GM21825 (cell line): ENCODE measurements at regions not wholly inside any gene's neighbourhood (a gene's known extent, or its start where the extent isn't known, plus 50 kb on each side); places are given as distances from the start of the nearest gene placed in this dataset.
"Not testable (repeated sequence)": the region's sequence is repeated elsewhere in the genome, so short reads cannot be mapped to it uniquely, and the experiment has no call there.

Experiments used
- ATAC-seq: cut with Tn5 transposase; IDR thresholded peaks from one replicate; pipeline ENCODE4 v1.9.1; 2021; ENCODE audit warnings: mild to moderate bottlenecking, moderate library complexity; ENCODE audit not compliant: unreplicated experiment

DNA sequence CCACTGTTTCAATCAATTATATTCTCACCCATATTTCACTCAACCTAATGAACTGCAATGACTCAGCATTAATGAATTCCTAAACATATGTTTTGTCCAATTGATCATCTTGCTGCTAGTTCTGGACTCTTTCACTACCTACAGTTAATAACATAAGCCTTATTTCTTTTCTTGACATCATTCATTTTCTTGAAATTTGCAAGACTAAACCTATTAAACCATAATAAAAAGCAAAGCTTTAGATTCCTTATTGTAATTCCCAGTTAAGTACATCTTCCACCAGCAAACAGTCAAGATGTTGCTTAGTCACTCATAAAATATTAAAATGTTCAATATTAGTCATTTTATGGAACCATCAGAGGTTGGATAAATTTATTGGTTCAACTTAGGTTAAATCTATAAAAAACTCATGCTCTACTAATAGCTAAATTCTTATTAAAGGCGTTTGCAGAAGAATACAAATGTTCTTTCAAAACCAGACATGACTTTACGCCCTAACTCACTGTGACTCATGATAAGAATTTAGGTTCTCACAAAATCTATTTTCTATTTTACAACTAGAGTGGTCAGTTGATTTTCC is 599.4 kb downstream of the RNF144A start:
- ATAC-seq: no peak

DNA sequence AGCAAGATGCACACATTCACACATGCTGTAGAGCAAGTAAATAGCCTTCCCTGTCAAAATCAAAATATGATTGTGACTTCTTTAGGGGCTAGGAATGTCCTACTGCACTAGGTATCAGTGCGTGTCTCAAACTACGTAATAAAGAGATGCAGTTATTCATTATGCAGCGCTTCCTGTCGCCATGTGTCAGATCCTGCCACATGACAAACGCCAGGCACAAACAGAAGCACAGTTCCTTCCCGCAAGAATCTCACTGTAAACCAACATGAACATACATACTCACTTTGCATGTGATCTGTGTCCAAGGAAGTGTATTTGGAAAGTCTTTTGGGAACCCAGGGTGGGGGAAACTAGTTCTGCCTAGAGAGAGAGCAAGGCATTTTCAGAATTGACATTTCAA is 599.9 kb downstream of the RNF144A start:
- no peak for ATAC-seq

DNA sequence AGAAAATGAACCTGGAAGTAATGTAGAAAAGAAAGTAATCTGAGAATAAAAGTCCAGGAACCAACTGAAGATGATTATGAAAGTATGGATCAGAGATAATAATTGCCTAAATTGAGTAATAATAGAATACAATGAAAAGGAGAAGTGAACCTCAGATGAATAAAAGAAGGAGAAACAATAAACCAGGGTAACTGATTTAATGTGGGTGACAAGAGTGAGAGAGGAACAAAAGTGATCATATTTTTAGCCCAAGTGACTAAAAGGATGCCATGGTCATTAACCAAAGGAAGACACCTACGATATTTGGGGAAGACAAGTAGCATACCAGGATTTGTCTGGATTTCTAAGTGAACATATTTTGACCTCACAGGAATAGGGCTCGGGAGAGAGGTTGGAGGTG is 600.6 kb downstream of the RNF144A start:
- ATAC-seq: no peak

DNA sequence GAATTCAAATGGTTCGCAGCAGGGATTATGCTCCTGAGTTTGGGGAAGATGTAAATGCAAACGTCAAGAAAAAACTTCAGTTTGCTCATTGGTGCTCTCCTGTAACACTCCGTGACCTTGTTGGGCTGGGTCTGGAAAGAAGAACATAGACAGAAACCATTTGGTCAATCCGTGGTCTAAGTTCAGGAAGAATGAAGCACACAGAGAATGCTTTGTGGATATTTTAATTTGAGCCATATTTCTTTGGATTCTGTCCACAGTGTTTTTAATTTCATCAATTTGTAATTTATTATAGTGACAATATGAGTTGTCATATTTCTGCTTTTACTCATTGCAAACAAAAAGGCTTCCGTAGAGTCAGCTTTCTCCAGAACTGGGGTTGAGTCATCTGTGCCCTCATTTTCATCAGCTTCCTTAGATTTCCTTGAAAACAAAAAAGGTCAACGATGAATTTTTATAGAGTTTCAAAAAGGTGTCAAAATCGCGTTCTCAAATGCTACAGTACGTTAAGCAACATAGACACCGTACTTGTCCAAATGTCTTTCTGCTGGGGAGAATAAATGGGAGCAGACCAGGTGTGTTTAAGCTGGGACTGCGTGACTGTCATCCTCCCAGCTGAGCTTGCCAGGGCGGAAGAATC is 606.4 kb downstream of the RNF144A start:
- ATAC-seq: no peak

DNA sequence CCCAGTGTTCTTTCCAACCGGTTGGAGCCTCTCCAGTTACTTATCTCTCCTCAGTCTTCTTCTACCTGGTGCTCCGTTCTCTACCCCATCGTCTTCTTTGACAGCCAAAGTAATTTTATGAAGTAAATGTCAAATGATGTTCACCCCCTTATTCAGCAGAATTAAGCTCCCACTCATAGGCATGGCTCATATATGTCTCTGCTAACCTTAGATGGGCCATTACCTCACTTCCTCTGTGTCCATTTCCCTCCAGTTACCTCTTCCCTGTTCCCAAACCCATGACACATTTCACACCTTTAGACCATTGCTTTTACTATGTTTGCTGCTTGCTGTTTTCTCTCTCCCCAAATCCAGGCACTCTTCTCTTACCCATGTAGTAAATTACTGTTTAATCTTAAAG is 607.0 kb downstream of the RNF144A start:
- no peak for ATAC-seq

DNA sequence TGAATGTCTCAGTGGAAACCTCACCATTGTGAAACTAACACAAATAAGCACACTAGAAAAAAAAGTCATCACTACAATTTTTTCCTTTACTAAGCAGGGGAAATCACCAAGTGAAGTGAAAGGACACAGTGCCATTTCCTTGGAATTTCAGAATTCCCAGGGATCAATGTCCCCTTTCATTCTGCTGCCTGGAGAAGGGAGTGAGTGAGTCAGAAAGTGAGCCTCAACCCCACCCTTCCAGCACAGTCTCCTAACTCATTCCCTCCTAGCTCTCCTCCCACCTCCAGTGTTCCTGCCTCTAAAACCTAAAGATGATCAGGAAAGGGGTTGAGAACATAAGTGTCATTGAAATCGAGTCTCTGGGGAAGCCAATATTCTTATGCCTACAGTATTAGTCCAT is 608.5 kb downstream of the RNF144A start:
- ATAC-seq: no peak

DNA sequence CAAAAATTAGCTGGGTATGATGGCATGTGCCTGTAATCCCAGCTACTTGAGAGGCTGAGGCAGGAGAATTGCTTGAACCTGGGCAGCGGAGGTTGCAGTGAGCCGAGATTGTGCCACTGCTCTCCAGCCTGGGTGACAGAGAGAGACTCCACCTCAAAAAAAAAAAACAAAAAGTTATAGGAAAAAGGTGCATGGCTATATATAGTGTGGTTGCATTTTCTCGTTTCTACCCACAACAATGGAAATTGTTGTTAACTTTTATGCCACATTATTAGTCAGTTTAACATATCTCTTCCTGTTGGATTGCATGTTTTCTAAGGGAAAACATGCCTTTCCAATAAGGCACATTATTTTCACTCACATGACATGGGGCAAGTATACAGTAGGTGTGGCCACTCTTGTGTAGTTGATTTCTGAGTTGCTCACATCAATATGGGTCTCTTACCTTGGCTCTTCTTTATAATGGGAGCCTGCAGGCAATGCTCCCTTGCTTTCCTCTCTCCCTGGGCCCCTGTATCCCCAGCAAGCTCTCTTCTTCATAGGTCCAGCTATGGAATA is 610.0 kb downstream of the RNF144A start:
- no peak for ATAC-seq

DNA sequence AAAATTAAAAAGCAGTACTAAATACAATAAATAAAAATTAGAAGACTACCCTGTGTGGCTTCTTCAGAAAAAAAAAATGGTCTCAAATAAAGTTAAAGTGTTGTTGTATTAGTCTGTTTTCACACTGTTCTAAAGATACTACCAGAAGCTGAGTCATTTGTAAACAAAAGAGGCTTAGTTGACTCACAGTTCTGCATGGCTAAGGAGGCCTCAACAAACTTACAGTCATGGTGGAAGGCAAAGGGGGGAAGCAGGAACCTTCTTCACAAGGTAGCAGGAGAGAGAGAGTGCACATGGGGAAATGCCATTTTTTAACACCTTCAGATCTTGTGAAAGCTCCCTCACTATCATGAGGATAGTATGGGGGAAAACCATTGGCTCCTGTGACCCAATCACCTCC is 612.8 kb downstream of the RNF144A start:
- ATAC-seq: no peak

DNA sequence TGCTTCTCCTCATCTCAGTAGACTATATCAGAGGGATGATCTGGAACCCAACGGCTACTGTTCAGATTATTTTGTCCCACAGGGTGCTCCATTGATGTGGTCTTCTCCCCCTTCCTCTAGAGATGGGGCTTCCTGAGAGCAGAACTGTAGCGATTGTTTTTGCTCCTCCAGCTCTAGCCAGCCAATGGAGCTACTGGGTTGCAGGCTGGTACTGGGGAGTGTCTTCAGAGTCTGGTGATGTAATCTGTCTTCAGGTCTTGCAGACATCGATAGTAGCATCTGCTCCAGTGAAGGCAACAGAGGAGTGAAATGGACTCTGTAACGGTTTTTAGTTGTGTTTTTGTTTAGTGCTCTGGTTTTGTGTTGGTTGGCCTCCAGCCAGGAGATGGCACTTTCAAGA is 621.9 kb downstream of the RNF144A start:
- ATAC-seq: no peak

DNA sequence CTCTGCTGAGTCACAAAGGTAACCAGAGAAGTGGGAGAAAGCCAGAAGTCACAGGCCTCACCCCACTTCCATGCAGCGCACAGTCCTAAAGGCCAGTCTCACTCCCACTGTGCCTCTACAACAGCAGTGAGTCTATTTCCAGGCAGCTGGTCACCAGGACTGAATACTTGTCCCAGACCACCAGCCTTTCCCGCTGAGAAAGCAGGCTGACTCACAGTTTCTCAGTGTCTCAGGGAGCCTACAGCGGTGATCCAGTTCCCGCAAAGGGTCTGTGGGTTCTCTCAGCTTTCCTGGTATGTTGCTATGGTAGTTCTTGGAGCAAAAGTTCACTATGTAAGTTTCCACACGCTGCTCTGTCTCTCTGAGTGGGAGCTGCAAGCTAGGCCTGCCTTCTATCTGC is 622.5 kb downstream of the RNF144A start:
- no peak for ATAC-seq

DNA sequence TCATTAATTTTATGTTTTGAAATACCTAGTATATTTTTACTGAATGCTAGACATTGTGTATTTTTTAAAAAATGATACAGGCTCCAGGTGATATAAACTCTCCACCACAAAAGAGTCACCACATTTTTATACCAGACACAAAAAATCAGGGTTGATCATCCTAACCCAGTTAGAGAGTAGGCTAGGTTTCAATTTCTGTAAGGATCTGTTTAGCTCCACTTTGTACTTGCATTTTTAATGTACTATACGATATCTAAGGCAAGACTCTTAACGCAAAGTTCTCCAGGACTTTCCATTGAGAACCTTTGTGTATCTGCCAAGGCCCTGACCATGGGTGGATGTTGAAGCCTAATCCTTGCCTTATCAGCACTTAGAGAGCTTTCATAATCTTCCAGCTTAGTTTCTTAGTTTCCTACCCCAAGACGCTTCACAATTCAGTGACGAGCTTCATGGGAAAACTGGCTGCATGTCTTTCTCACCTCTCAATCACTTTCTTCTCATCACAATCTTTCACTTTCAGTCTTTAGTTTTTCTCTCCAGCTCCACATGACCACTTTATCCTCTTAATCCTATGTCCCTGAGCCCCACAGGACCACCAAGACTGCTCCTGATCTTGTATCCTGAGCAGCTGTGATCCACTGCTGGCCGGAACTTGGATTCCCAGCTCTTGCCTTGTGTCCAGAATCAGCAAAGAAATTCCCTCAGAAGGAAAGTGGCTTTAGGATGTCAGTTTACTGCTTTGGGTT is 635.8 kb downstream of the RNF144A start:
- no peak for ATAC-seq

DNA sequence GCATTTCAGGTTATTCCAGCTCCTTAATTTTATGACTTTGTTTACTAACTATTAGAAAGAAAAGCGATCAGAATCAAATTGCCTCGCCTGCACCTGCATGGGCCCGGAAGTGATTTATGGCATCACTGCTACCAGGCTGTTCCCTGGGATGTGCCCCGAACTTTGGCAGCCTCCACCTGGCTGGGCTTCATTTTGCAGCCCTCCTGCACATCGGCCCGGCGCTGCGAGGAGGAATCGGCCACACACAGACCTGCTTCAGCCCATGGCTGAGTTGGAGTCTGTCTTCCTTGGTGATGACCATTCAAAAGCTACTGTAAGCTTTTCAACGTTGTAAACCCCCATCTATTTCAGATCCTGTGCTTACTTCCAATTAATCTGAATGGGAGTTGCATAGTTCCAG is 638.0 kb downstream of the RNF144A start:
- ATAC-seq: no peak

DNA sequence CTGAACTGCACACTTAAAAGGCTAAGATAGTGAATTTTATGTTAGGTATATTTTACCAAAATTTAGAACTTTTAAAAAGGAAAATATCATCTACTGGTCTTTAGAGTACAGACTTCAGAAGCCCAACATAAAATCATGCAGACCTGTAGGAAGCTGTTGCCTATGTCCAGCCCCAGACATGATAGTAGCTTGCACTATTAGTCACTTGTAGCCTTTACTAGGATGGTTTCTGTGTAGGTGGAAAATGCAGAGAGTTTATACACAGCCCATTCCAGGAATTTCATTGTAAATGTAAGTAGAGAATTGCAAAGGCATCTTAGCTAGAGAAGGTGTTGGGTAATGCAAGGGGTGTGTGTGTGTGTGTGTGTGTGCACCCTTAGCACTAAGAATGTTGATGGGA is 640.2 kb downstream of the RNF144A start:
- no peak for ATAC-seq

DNA sequence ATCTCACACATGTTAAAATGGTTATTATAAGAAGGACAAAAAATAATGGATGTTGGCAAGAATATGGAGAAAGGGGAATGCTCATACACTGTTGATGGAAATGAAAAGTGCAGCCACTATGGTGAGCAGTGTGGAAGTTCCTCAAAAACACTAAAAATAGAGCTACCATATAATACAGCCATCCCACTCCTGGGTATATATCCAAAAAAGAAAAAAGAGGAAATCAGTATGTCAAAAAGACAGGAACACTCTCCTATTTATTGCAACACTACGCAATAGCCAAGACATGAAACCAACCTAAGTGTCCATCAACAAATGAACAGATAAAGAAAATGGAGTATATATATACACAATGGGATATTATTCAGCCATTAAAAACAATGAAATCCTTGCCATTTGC is 642.6 kb downstream of the RNF144A start:
- no peak for ATAC-seq

DNA sequence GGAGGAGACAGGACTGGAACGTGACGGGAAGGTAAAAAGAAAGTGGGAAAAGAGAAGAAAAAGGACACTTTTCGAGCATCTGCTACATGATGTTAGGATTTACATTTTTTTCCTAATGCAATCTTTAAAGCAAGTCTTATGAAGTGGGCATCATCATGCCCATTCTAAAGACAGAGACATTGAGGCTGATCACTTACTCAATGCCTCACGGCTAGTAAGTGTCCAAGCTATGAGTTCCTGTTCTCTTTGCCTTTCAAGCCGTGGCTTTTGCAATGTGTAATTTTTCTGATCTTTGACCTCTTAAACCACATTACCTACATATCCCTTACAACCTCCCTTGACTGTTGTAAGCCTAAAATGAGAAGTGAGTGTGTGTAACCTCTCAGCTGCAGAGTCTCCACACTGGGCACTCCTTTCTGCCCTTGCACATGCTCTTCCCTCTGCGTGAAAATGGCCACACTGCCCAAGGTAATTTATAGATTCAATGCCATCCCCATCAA is 649.2 kb downstream of the RNF144A start:
- ATAC-seq: no peak

DNA sequence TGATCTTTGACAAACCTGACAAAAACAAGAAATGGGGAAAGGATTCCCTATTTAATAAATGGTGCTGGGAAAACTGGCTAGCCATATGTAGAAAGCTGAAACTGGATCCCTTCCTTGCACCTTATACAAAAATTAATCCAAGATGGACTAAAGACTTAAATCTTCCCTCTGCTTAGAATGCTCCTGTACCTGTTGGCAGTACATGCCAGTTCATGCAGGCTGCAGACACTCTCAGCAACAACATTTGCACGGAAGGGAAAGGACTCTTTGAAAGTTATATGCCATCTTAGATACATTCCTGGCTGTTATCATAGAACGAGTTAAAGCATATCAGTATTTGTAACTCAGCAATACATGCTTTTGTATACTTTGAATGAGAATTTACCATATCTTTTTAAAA is 649.9 kb downstream of the RNF144A start:
- ATAC-seq: not testable (repeated sequence)

DNA sequence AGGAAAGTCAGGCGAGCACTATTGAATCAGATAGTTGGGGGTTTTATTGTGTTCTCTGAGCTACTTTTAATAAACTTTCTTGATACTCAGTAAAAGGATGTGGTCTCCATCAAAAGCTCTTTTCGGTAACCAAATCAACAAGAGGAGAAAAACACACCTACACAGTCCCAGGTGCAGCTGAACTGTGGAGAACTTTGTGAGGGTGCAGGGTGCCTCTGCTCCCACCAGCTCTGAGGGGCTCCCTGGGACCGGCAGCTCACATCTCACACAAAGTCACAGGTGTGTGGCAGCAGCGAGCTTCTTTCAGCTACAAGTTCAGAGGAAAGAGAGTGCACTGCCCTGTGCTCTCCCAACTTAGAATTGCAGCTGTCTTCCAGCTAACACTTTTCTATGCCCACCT is 650.4 kb downstream of the RNF144A start:
- no peak for ATAC-seq

DNA sequence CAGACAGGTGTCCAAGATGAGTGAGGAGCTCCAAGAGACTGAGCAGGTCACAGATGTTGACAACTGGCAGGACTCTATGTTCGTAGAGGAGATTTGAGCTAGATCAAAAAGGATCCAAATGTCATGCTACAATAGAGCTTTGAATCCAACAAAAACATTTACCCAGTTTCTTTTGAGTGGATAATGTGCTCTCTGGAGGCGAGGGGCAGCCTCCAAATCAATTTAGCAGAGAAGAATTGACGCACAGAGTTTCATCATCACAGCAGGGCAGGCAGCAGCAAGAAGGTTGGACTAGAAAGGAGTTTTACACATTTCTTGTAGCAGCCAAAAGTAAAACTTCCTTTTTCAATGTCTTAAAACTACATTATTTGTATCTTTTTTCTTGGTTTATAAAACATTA is 653.0 kb downstream of the RNF144A start:
- ATAC-seq: no peak

DNA sequence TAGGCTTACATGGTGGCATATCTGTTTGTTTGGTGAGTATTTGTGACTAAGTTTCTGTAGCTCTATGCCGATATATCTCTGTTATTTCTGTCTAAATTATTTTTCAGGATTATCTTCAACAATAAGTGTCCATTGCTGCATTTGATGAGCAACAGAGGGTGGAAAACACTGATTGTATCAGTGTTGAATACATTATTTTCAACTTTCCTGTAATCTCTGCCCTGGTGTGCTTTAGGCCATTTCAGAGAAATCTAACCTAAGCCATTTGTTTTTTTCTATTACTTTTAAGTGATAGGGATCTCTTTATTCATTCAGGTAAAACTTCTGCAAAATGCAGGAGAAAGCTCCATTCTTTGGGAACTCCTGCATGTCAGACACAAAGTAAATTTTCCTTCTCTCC is 654.5 kb downstream of the RNF144A start:
- no peak for ATAC-seq

DNA sequence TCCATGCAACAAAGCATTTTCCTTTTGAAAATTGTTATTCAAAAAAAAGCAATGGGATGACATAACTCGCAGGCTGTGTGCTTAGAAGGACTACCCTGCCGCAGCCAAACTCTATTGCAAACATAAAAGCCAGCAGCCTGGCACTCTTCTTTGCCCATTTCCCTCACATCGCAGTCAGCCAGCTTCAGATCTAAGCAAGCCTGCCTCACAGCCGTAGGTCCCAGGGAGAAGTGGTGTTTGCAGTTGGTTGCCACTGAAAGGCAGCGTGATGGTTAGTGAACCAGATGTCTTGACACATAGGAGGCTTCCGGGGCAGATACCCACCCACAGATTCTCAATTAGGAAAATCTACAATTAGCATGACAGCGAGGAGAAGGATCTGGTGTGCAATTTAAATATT is 655.2 kb downstream of the RNF144A start:
- ATAC-seq: no peak

DNA sequence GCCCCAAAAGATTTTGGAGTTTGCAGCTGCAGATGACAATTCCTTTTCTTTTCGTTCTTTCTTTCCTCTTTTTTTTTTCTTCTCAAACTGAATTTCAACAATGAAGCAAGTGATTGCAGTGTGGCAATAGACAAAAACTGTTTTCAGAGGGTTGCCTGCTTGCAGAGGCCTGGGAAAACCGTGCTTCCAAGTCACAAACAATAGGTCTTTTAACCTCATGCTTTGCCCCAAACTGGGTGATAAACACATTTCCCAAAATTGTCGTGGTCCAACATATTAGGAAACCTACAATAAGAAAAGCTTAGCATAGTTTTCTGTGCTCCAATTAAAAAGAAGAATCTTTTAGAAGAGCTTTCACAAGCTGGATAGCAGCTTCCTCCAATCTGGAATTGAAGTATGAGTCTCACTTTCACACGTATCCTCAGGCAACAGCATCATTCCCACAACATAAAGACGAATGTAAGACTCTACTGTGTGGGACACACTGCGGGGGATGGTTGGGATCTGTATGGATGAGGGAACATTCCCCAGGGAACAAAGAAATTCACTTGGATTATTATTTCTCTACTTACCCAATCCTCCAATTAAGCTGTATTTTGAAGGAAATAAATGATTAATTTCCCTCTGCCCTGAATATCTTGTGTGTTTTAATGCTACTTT is 656.1 kb downstream of the RNF144A start:
- ATAC-seq: no peak
